GM06990 (cell line): ENCODE measurements at regions not wholly inside any gene's neighbourhood (a gene's known extent, or its start where the extent isn't known, plus 50 kb on each side); places are given as distances from the start of the nearest gene placed in this dataset.

ENCODE experiments used
- DNase-seq: peaks from one replicate; pipeline ENCODE4 v3.0.0-alpha.2; 2011; ENCODE audit not compliant: insufficient read length; ENCODE audit errors: extremely low read depth
- H3K27me3 ChIP-seq: replicated peaks from 2 replicates; pipeline ENCODE4 v1.6.0; 2011; ENCODE audit warnings: low read length; ENCODE audit not compliant: control insufficient read depth, insufficient read depth
- H3K36me3 ChIP-seq: 2 replicates; pipeline ENCODE4 v1.5.1; 2011; ENCODE audit warnings: low read length; ENCODE audit not compliant: control insufficient read depth, insufficient read depth
- H3K4me3 ChIP-seq: replicated peaks from 2 replicates; pipeline ENCODE4 v1.5.1; 2011; ENCODE audit warnings: low read depth, mild to moderate bottlenecking, control low read depth, low read length
- TF ChIP-seq, protein P1 (sequence below): IDR thresholded peaks from 2 replicates; pipeline ENCODE4 v1.5.1; 2011; ENCODE audit warnings: low read length, control low read depth, mild to moderate bottlenecking, inconsistent platforms; ENCODE audit not compliant: insufficient read depth, poor library complexity, severe bottlenecking

DNA sequence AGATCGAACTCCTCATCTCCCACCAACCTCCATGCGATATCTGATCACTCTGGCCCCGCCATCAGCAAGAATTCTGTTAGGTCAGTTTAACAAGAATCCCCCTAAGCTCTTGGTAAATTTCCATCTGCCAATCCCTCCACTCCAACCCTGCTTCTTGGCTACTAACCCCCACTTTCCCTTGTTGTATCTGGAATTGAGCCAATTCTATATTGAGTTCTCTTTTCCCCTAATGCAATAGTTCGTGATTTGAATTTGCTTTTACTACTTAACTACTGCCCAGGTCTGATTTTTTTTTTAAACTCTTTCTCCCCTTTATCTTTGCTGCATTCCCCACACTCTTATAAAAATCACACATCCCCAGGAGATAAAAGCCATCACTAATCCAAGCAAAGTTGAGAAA lies 159.3 kb upstream of the STK17B start:
- H3K36me3 ChIP-seq: 0 out of 2 replicates have a peak, but pooled peaks cover 4% of the 10 kb centered on the region
- H3K27me3 ChIP-seq: no peaks in the 10 kb centered on the region
- no peak overlapping the region for H3K4me3 ChIP-seq
- TF ChIP-seq, protein P1, sequence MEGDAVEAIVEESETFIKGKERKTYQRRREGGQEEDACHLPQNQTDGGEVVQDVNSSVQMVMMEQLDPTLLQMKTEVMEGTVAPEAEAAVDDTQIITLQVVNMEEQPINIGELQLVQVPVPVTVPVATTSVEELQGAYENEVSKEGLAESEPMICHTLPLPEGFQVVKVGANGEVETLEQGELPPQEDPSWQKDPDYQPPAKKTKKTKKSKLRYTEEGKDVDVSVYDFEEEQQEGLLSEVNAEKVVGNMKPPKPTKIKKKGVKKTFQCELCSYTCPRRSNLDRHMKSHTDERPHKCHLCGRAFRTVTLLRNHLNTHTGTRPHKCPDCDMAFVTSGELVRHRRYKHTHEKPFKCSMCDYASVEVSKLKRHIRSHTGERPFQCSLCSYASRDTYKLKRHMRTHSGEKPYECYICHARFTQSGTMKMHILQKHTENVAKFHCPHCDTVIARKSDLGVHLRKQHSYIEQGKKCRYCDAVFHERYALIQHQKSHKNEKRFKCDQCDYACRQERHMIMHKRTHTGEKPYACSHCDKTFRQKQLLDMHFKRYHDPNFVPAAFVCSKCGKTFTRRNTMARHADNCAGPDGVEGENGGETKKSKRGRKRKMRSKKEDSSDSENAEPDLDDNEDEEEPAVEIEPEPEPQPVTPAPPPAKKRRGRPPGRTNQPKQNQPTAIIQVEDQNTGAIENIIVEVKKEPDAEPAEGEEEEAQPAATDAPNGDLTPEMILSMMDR: no peak
- no peak for DNase-seq

DNA sequence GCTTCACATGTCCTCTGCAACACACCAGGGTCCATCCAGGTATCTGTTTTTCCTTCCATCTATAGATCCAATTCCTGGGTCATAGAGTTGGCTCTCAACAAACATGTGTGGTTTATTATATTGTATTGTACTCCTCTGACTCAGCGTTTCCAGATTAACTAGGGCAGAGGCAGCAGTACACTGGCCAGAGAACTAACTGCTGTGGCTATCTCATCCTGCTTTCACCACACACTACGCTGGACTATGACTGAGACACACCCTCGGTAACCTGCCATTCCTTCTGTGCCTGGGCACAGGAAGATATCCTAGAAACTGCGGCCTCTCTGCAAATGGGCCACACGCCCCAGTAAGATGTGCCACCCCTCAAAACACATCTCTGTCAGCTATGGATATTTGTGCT lies 159.8 kb upstream of the STK17B start:
- TF ChIP-seq, protein P1: no peak
- Histone ChIP-seq H3K36me3 (peaks cover 6% of the 10 kb centered on the region; the same call in 1 of the 2 replicates), H3K4me3 (no peak overlapping the region), H3K27me3 (no peaks in the 10 kb centered on the region)
- no peak for DNase-seq

DNA sequence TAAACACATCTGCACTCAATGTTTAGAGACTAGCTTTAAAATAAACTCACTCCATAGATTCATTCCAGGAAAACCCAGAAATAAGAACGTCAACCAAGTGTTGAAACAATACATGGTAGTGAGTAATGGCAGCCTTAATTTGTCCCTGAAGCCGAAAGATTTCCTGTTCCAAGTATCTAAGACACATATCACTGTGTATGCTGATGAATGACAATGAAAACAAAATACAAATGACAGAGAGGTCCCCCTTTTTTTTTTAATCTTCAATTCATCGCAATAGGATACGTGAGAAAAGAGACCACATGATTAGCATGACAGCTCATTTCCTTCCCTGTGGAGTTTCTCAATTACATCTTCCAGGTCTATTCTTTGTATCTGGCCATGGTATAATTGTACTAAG lies 160.5 kb upstream of the STK17B start:
- H3K27me3 ChIP-seq: no peaks in the 10 kb centered on the region

DNA sequence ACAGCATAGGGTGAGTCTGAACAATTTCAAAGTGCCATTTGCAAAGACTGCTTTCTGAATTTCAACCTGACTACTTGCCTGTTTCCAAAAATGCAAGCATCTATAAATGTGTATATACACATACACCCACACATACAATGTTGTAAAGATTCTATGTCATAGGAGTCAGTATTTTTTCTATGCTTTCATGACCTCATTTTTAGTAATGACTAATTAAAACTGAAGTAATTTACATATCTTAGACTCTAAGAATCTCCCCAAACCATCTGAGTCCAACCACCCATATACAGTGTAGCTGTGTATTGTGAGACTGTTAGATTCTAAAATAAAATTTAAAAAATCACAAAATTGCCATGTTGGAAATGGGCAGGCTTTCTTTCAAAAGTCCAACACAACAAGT lies 162.0 kb upstream of the STK17B start:
- no peak for DNase-seq
- TF ChIP-seq, protein P1: no peak
- no peak overlapping the region for H3K4me3 ChIP-seq
- no peaks in the 10 kb centered on the region for H3K27me3 ChIP-seq
- H3K36me3 ChIP-seq: peaks cover 6% of the 10 kb centered on the region; the same call in 1 of the 2 replicates

More for the DNA sequence above, 160.5 kb upstream of the STK17B start:
- TF ChIP-seq, protein P1: no peak
- no peak for DNase-seq
- Histone ChIP-seq H3K4me3 (no peak overlapping the region), H3K36me3 (peaks cover 6% of the 10 kb centered on the region; the same call in 1 of the 2 replicates)

DNA sequence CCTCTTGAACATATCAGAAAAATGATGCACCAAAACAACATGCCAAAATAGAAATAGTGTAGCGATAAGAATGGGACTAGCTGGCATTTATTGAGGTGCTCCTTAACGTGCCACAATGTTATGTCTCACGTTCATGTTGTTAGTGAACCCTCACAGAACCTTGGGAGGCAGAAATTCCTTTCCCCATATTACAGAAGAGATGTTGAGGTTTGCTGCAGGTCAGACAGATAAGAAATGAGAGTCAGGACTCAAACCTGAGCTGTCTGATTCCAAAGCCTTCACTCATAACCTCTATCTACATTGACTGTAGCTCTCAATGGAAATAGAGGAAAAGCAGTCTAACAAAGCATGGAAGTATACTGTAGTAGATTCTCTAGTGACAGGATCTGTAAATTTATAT lies 163.3 kb upstream of the STK17B start:
- DNase-seq: no peak
- TF ChIP-seq, protein P1: no peak
- Histone ChIP-seq H3K4me3 (no peak overlapping the region), H3K36me3 (peaks cover 6% of the 10 kb centered on the region; the same call in 1 of the 2 replicates), H3K27me3 (no peaks in the 10 kb centered on the region)

DNA sequence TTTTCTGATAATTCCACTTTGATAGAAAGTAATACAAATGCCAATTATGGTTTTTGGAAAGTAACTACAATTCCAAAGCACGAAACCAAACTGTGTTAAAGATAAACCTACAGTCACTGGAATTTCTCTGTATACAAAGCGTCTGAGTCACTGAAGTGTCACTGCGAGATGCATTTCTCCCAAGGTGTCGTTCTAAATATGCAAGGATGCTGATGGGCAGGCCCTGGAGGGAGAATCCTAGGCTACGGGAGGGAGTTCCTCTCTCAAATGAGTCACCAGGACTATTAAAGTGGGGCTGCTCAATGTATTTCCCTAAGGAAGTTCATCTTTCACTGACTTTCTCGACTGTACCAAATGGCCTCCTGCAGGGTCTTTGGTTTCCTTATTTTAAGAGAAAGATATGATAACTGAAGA lies 163.8 kb upstream of the STK17B start:
- peaks cover 6% of the 10 kb centered on the region; the same call in 1 of the 2 replicates for H3K36me3 ChIP-seq
- DNase-seq: no peak
- no peak overlapping the region for H3K4me3 ChIP-seq

More for the DNA sequence above, 163.8 kb upstream of the STK17B start:
- no peaks in the 10 kb centered on the region for H3K27me3 ChIP-seq
- TF ChIP-seq, protein P1: no peak
